ENCODE measurements at regions not wholly inside any gene's neighbourhood (a gene's known extent, or its start where the extent isn't known, plus 50 kb on each side); places are given as distances from the start of the nearest gene placed in this dataset.
A peak's percentile ranks its signal among the peaks of the same experiment; 100 is the strongest.

GRCh38 chr18:3360211-3360610 lies 89.8 kb upstream of the TGIF1 start:
- no peaks in the 10 kb centered on the region for H3K27me3 ChIP-seq (ENCODE audit: control insufficient read depth, insufficient read depth, low read length)
- no peak overlapping the region for H3K4me3 ChIP-seq (ENCODE audit: low read depth, low read length)
- no peak for FAIRE-seq
- DNase-seq (ENCODE audit: low read depth), result no peak
- no peaks in the 10 kb centered on the region for H3K36me3 ChIP-seq (ENCODE audit: control insufficient read depth, insufficient read depth, low read length)
- no peak for TF ChIP-seq CTCF (IDR thresholded peaks at IDR 0.05; ENCODE audit: insufficient read depth, low read length, severe bottlenecking)

- no peak for TF ChIP-seq CTCF (IDR thresholded peaks at IDR 0.05; ENCODE audit: insufficient read depth, low read length, severe bottlenecking)
- no peaks in the 10 kb centered on the region for H3K36me3 ChIP-seq (ENCODE audit: control insufficient read depth, insufficient read depth, low read length)
- H3K4me3 ChIP-seq (ENCODE audit: low read depth, low read length), result no peak overlapping the region
- FAIRE-seq (no peak), DNase-seq (ENCODE audit: low read depth) (no peak)
- no peaks in the 10 kb centered on the region for H3K27me3 ChIP-seq (ENCODE audit: control insufficient read depth, insufficient read depth, low read length)
These were observed 82.4 kb upstream of the TGIF1 start for GRCh38 chr18:3367491-3368091.

GRCh38 chr18:3368193-3368592 lies 81.8 kb upstream of the TGIF1 start:
- Histone ChIP-seq H3K4me3 (ENCODE audit: low read depth, low read length) (no peak overlapping the region), H3K27me3 (ENCODE audit: control insufficient read depth, insufficient read depth, low read length) (no peaks in the 10 kb centered on the region), H3K36me3 (ENCODE audit: control insufficient read depth, insufficient read depth, low read length) (no peaks in the 10 kb centered on the region)
- FAIRE-seq, result no peak
- DNase-seq (ENCODE audit: low read depth), result peak; percentile 29
- no peak for TF ChIP-seq CTCF (IDR thresholded peaks at IDR 0.05; ENCODE audit: insufficient read depth, low read length, severe bottlenecking)

GRCh38 chr18:3379685-3380084 lies 70.3 kb upstream of the TGIF1 start:
- DNase-seq (ENCODE audit: low read depth) (no peak), FAIRE-seq (no peak)
- Histone ChIP-seq H3K36me3 (ENCODE audit: control insufficient read depth, insufficient read depth, low read length) (no peaks in the 10 kb centered on the region), H3K4me3 (ENCODE audit: low read depth, low read length) (no peak overlapping the region), H3K27me3 (ENCODE audit: control insufficient read depth, insufficient read depth, low read length) (no peaks in the 10 kb centered on the region)
- no peak for TF ChIP-seq CTCF (IDR thresholded peaks at IDR 0.05; ENCODE audit: insufficient read depth, low read length, severe bottlenecking)

- Histone ChIP-seq H3K4me3 (ENCODE audit: low read depth, low read length) (no peak overlapping the region), H3K27me3 (ENCODE audit: control insufficient read depth, insufficient read depth, low read length) (no peaks in the 10 kb centered on the region), H3K36me3 (ENCODE audit: control insufficient read depth, insufficient read depth, low read length) (no peaks in the 10 kb centered on the region)
- FAIRE-seq (no peak), DNase-seq (ENCODE audit: low read depth) (peak; percentile 90)
- TF ChIP-seq CTCF (IDR thresholded peaks at IDR 0.05; ENCODE audit: insufficient read depth, low read length, severe bottlenecking), result no peak
These were observed 69.5 kb upstream of the TGIF1 start for GRCh38 chr18:3380384-3380961.

All from bronchial epithelial cell (primary cell).